GM18507 (cell line): ENCODE measurements at regions not wholly inside any gene's neighbourhood (a gene's known extent, or its start where the extent isn't known, plus 50 kb on each side); places are given as distances from the start of the nearest gene placed in this dataset.
"Not testable (repeated sequence)": the region's sequence is repeated elsewhere in the genome, so short reads cannot be mapped to it uniquely, and the experiment has no call there.

Experiments
- DNase-seq: peaks from one replicate; pipeline ENCODE4 v3.0.0; 2011; ENCODE audit warnings: low read depth; ENCODE audit not compliant: insufficient read length; ENCODE audit errors: extremely low spot score
- FAIRE-seq: peaks from 2 replicates; lab custom pipeline; 2011; peaks lifted over from hg19 to GRCh38; lab: Jason Lieb, UNC

DNA sequence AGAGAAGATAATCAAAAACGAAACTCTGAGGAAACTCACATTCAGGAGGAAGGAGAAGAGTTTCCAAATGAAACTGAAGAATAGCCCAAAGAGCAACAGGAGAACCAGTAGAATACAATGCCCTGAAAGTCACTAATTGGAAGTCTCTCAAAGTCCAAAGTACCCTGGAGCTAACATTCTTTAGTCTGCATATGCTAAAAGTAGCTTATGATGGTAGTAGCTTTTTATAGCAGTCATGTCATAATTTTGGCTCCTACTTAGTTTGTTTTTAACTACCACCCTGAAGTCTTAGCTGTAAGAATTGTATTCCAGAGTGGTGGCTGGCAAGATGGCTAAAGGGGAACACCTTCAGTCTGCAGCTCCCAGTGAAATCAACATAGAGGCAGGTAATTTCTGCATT, 100.3 kb upstream of the FGF16 start:
- DNase-seq (no peak), FAIRE-seq (no peak)

DNA sequence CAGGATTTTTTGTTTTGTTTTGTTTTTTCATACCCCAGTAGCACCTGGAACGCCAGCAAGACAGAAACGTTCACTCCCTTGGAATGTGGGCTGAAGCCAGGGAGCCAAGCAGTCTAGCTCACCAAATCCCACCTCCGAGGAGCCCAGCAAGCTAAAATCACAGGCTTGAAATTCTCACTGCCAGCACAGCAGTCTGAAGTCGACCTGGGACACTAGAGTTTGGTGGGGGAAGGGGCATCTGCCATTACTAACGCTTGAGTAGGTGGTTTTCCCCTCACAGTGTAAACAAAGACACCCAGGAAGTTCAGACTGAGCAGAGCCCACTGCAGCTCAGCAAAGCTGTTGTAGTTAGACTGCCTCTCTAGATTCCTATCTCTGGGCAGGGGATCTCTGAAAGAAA, 99.6 kb upstream of the FGF16 start:
- FAIRE-seq = no peak
- no peak for DNase-seq

DNA sequence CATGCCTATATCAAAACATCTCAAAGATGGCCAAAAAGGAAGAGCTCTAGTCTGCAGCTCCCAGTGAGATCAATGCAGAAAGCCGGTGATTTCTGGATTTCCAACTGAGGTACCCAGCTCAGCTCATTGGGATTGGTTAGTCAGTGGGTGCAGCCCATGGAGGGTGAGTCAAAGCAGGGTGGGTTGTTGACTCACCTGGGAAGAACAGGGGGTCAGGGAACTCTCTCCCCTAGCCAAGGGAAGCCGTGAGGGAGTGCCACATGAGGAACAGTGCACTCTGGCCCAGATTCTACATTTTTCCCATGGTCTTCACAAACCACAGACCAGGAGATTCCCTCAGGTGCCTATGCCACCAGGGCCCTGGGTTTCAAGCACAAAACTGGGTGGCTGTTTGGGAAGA, 57.3 kb upstream of the FGF16 start:
- no peak for FAIRE-seq
- DNase-seq = no peak

GRCh38 chrX:77390365-77390764, 56.8 kb upstream of the FGF16 start:
- FAIRE-seq, DNase-seq: not testable (repeated sequence)

DNA sequence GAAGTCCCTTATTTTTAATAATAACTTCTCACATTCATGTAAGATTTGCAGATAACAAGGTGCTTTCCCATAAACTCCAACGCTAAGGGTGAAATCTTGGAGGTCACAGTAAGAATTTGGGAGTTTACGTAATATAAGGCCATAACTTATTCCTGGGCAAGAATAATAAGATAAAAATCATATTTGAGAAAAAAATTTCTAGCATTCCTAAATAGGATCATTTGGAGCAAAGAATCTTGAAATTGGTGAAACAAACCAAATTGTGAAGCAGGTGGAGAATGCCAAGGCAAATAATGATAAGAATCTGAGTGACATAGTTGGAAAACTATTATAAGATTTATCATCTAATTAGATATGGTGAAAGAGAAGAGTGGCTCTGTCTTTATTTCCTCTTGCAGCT, 50.4 kb upstream of the FGF16 start:
- FAIRE-seq = no peak

More for the DNA sequence above, 50.4 kb upstream of the FGF16 start:
- no peak for DNase-seq
